ENCODE measurements at regions not wholly inside any gene's neighbourhood (a gene's known extent, or its start where the extent isn't known, plus 50 kb on each side); places are given as distances from the start of the nearest gene placed in this dataset.

- intact Hi-C loops (cut with DNase I, micrococcal nuclease), result no loop called here
- no peak overlapping the region for H3K4me3 ChIP-seq (ENCODE audit: low read length)
- no peaks in the 10 kb centered on the region for H3K9me3 ChIP-seq (ENCODE audit: control insufficient read depth in 1 of 2, insufficient read depth in 1 of 2, low read length in 2 of 2)
- Mint-ChIP-seq H3K36me3 (ENCODE audit: low read depth) (no peaks in the 10 kb centered on the region), H3K27me3 (peaks cover 3% of the 10 kb centered on the region), H3K9me3 (no peaks in the 10 kb centered on the region), H3K4me3 (no peak overlapping the region), H3K4me1 (ENCODE audit: low read depth) (no peaks in the 10 kb centered on the region), H3K27ac (no peak overlapping the region)
- H3K27me3 ChIP-seq (ENCODE audit: control insufficient read depth in 1 of 2, insufficient read depth in 2 of 2, low read length in 2 of 2), result no peaks in the 10 kb centered on the region
- POLR2A ChIA-PET, result no interaction called here
- no peaks in the 10 kb centered on the region for H3K36me3 ChIP-seq (ENCODE audit: insufficient read depth, low read length)
- no peaks in the 10 kb centered on the region for H3K4me1 ChIP-seq (ENCODE audit: insufficient read depth, low read length)
- TF ChIP-seq CTCF (IDR thresholded peaks at IDR 0.05), result no peak
- ATAC-seq (ENCODE audit: poor library complexity), result no peak
- CTCF ChIA-PET, result no interaction called here
- H3K27ac ChIP-seq (ENCODE audit: low read depth in 1 of 2, low read length in 2 of 2), result no peak overlapping the region
- no peak for DNase-seq
These were observed 428.7 kb upstream of the SGCD start for GRCh38 chr5:155898284-155898683.

- H3K4me1 Mint-ChIP-seq (ENCODE audit: low read depth), result no peaks in the 10 kb centered on the region
- no peaks in the 10 kb centered on the region for H3K36me3 Mint-ChIP-seq (ENCODE audit: low read depth)
- H3K4me3 Mint-ChIP-seq, result no peak overlapping the region
- H3K27ac ChIP-seq (ENCODE audit: low read depth in 1 of 2, low read length in 2 of 2), result no peak overlapping the region
- H3K36me3 ChIP-seq (ENCODE audit: insufficient read depth, low read length), result no peaks in the 10 kb centered on the region
- ATAC-seq (ENCODE audit: poor library complexity) (no peak), DNase-seq (no peak)
- H3K9me3 ChIP-seq (ENCODE audit: control insufficient read depth in 1 of 2, insufficient read depth in 1 of 2, low read length in 2 of 2), result no peaks in the 10 kb centered on the region
- no peak overlapping the region for H3K4me3 ChIP-seq (ENCODE audit: low read length)
- intact Hi-C loops (cut with DNase I, micrococcal nuclease), result no loop called here
- H3K9me3 Mint-ChIP-seq, result no peaks in the 10 kb centered on the region
- no peak overlapping the region for H3K27ac Mint-ChIP-seq
- no peaks in the 10 kb centered on the region for H3K27me3 ChIP-seq (ENCODE audit: control insufficient read depth in 1 of 2, insufficient read depth in 2 of 2, low read length in 2 of 2)
- H3K27me3 Mint-ChIP-seq, result peaks cover 4% of the 10 kb centered on the region
- TF ChIP-seq CTCF (IDR thresholded peaks at IDR 0.05), result no peak
- ChIA-PET CTCF (no interaction called here), POLR2A (no interaction called here)
- H3K4me1 ChIP-seq (ENCODE audit: insufficient read depth, low read length), result no peaks in the 10 kb centered on the region
These were observed 423.2 kb upstream of the SGCD start for GRCh38 chr5:155903791-155904190.

- peaks cover 4% of the 10 kb centered on the region for H3K27me3 Mint-ChIP-seq
- ChIA-PET POLR2A (no interaction called here), CTCF (interaction anchor here (0.6 kb wide), 1 partner anchor 37 kb away, joined by 4 read pairs; no protein-coding TSS in a partner anchor)
- no peaks in the 10 kb centered on the region for H3K4me1 ChIP-seq (ENCODE audit: insufficient read depth, low read length)
- H3K4me3 Mint-ChIP-seq, result no peak overlapping the region
- intact Hi-C loops (cut with DNase I, micrococcal nuclease), result no loop called here
- ATAC-seq (ENCODE audit: poor library complexity) (no peak), DNase-seq (no peak)
- no peak overlapping the region for H3K4me3 ChIP-seq (ENCODE audit: low read length)
- no peak overlapping the region for H3K27ac ChIP-seq (ENCODE audit: low read depth in 1 of 2, low read length in 2 of 2)
- H3K9me3 ChIP-seq (ENCODE audit: control insufficient read depth in 1 of 2, insufficient read depth in 1 of 2, low read length in 2 of 2), result no peaks in the 10 kb centered on the region
- no peak overlapping the region for H3K27ac Mint-ChIP-seq
- no peaks in the 10 kb centered on the region for H3K4me1 Mint-ChIP-seq (ENCODE audit: low read depth)
- H3K9me3 Mint-ChIP-seq, result no peaks in the 10 kb centered on the region
- no peak for TF ChIP-seq CTCF (IDR thresholded peaks at IDR 0.05)
- H3K36me3 Mint-ChIP-seq (ENCODE audit: low read depth), result no peaks in the 10 kb centered on the region
- no peaks in the 10 kb centered on the region for H3K27me3 ChIP-seq (ENCODE audit: control insufficient read depth in 1 of 2, insufficient read depth in 2 of 2, low read length in 2 of 2)
- no peaks in the 10 kb centered on the region for H3K36me3 ChIP-seq (ENCODE audit: insufficient read depth, low read length)
These were observed 421.6 kb upstream of the SGCD start for GRCh38 chr5:155905364-155905763.
